ENCODE measurements at regions not wholly inside any gene's neighbourhood (a gene's known extent, or its start where the extent isn't known, plus 50 kb on each side); places are given as distances from the start of the nearest gene placed in this dataset.
"Not testable (repeated sequence)": the region's sequence is repeated elsewhere in the genome, so short reads cannot be mapped to it uniquely, and the experiment has no call there.

DNA sequence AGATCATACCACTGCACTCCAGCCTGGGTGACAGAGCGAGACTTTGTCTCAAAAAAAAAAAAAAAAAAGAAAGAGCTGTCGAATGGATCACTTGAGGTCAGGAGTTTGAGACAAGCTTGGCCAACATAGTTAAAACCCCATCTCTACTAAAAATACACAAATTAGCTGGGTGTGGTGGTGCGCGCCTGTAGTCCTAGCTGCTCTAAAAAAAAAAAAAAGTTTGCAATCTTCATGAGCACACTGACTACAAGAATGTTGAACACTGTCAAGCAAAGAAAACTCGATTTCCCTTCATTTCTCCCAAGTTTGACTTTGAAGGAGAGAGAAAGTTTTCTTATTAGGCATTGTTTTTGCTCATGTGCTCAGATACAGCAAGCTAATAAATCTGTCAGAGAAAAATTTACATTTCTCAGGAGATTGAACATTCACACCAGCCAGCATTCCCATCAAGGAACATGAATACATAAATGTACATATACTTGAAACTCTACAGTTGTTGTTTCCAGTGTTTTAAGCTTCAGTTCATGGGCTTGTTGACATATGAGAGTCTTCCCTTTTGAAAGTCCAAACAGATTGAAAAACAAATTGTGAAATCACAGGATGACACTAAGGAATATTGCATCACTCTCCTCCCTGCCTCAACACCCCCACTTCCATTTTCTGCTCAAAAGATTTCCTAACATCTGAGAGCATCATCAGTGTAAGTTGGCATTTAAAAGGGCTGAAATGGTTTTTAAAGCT is 81.8 kb downstream of the ARRDC3 start:
- TF ChIP-seq, protein P1, sequence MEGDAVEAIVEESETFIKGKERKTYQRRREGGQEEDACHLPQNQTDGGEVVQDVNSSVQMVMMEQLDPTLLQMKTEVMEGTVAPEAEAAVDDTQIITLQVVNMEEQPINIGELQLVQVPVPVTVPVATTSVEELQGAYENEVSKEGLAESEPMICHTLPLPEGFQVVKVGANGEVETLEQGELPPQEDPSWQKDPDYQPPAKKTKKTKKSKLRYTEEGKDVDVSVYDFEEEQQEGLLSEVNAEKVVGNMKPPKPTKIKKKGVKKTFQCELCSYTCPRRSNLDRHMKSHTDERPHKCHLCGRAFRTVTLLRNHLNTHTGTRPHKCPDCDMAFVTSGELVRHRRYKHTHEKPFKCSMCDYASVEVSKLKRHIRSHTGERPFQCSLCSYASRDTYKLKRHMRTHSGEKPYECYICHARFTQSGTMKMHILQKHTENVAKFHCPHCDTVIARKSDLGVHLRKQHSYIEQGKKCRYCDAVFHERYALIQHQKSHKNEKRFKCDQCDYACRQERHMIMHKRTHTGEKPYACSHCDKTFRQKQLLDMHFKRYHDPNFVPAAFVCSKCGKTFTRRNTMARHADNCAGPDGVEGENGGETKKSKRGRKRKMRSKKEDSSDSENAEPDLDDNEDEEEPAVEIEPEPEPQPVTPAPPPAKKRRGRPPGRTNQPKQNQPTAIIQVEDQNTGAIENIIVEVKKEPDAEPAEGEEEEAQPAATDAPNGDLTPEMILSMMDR (IDR thresholded peaks at IDR 0.05; ENCODE audit: low read depth, low read length), result no peak
- Histone ChIP-seq H3K9me3 (ENCODE audit: severe bottlenecking) (no peaks in the 10 kb centered on the region), H3K36me3 (no peaks in the 10 kb centered on the region), H3K4me3 (ENCODE audit: low read depth, low read length) (no peak overlapping the region), H3K27ac (no peak overlapping the region), H3K27me3 (ENCODE audit: insufficient read depth, low read depth, severe bottlenecking) (no peaks in the 10 kb centered on the region)
- no peak for DNase-seq

DNA sequence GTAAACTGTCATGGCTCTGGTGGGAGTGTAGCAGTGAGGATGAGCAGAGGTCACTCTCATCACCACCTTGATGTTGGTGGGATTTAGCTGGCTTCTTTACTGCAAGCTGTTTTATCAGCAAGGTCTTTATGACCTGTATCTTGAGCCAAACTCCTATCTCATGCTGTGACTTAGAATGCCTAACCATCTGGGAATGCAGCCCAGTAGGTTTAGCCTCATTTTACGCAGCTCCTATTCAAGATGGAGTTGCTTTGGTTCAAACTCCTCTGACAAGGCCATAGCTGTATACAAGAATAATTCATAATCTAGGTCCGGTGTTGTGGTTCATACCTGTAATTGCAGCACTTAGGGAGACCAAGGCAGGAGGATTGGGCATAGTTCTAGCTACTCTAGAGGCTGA is 85.1 kb downstream of the ARRDC3 start:
- no peak overlapping the region for H3K27ac ChIP-seq
- TF ChIP-seq, protein P1 (IDR thresholded peaks at IDR 0.05; ENCODE audit: low read depth, low read length), result no peak
- no peak for DNase-seq

DNA sequence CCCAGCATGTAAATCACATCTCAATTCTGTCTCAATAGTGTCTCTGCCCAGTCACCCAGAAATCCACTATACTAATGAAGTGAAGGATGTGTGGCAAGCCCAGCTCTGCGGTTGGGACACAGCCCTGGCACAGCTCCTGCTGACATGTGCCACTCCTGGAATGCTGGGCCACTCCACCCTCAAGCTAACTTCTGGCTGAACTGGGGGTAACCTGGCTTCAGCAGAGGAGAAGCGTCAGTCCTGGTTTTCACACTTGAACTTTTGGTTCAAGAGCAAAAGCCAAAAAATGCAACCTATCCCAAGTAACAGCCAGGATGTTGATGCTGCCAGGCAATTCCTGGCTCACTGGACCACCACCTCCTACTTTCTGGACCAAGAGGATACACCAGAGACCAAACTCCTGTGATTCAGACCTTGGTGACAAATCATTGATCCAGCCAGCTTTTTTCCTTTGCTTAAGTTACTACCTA is 86.4 kb downstream of the ARRDC3 start:
- TF ChIP-seq, protein P1 (IDR thresholded peaks at IDR 0.05; ENCODE audit: low read depth, low read length), result no peak
- DNase-seq, result no peak
- H3K9me3 ChIP-seq (ENCODE audit: severe bottlenecking), result no peaks in the 10 kb centered on the region
- H3K4me3 ChIP-seq (ENCODE audit: low read depth, low read length), result no peak overlapping the region
- no peaks in the 10 kb centered on the region for H3K36me3 ChIP-seq
- no peak overlapping the region for H3K27ac ChIP-seq
- no peaks in the 10 kb centered on the region for H3K27me3 ChIP-seq (ENCODE audit: insufficient read depth, low read depth, severe bottlenecking)

More for the DNA sequence above, 85.1 kb downstream of the ARRDC3 start:
- Histone ChIP-seq H3K4me3 (ENCODE audit: low read depth, low read length) (no peak overlapping the region), H3K9me3 (ENCODE audit: severe bottlenecking) (no peaks in the 10 kb centered on the region), H3K27me3 (ENCODE audit: insufficient read depth, low read depth, severe bottlenecking) (no peaks in the 10 kb centered on the region), H3K36me3 (no peaks in the 10 kb centered on the region)

DNA sequence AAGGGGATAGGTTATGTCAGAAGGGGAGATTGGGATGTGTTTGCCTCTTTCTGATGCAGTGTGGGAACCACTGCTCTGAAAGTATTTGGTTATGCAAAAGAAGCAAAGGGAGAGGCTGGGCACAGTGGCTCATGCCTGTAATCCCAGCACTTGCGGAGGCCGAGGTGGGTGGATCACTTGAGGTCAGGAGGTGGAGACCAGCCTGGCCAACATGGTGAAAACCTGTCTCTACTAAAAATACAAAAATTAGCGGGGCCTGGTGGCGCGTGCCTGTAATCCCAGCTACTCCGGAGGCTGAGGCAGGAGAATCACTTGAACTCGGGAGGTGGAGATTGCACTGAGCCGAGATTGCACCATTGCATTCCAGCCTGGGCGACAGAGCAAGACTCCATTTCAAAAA is 87.0 kb downstream of the ARRDC3 start:
- not testable (repeated sequence) for H3K4me3 ChIP-seq (ENCODE audit: low read depth, low read length); H3K27me3 ChIP-seq (ENCODE audit: insufficient read depth, low read depth, severe bottlenecking); H3K27ac ChIP-seq; H3K9me3 ChIP-seq (ENCODE audit: severe bottlenecking); DNase-seq; H3K36me3 ChIP-seq

DNA sequence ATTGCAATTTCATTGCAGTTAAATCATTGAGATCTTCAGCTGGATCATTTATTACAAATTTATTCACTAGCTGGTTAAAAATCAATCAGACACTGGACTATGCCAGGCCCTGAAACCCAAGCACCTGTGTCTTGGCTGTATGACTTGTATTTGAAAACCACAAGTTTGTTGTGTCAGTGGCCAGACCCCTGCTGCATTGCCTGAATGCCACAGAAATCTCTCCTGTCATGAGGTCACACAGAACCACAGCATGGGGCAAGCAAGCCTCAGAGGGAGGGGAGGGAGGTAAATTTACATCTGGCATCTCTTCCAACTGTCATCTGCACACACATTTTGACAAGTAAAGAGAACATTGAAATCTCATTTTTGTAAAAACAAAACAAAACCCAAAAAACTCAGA is 90.0 kb downstream of the ARRDC3 start:
- Histone ChIP-seq H3K27me3 (ENCODE audit: insufficient read depth, low read depth, severe bottlenecking) (no peaks in the 10 kb centered on the region), H3K9me3 (ENCODE audit: severe bottlenecking) (no peaks in the 10 kb centered on the region), H3K27ac (no peak overlapping the region), H3K4me3 (ENCODE audit: low read depth, low read length) (no peak overlapping the region), H3K36me3 (no peaks in the 10 kb centered on the region)
- no peak for DNase-seq
- TF ChIP-seq, protein P1 (IDR thresholded peaks at IDR 0.05; ENCODE audit: low read depth, low read length), result no peak

DNA sequence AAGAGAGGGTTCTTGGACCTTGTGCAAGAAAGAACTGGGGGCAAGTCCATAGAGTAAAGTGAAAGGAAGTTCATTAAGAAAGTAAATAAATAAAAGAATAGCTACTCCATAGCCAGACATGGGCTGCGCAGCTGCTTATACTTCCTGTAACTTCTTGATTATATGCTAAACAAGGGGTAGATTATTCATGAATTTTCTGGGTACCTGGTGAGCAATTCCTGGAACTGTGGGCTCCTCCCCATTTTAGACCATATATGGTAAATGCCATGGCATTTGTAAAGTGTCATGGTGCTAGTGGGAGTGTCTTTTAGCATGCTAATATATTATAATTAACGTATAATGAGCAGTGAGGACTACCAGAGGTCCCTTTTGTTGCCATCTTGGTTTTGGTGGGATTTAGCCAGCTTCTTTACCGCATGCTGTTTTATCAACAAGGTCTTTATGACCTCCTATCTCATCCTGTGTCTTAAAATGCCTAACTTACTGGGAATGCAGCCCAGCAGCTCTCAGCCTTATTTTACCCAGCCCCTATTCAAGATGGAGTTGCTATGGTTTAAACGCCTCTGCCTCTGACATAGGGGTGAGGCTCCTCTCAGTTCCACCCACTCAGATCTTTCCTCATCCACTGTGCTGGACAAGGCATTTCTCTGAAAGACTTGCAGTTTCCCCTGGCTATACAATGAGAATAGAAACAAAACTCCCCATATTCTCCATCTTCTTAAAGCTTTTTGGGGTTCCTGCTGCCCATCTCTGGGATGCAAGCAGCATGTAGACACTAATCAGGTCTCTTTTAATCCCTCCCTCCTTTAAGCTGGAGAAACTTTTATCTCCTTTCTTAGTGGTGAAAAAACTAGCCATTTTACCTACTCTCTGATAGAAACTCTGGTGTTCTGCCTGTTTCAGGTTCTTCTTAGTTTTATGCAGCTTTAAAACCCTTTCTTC is 91.2 kb downstream of the ARRDC3 start:
- no peak overlapping the region for H3K27ac ChIP-seq
- no peak for DNase-seq
- H3K27me3 ChIP-seq (ENCODE audit: insufficient read depth, low read depth, severe bottlenecking), result no peaks in the 10 kb centered on the region
- H3K36me3 ChIP-seq, result no peaks in the 10 kb centered on the region
- no peak overlapping the region for H3K4me3 ChIP-seq (ENCODE audit: low read depth, low read length)
- no peaks in the 10 kb centered on the region for H3K9me3 ChIP-seq (ENCODE audit: severe bottlenecking)
- TF ChIP-seq, protein P1 (IDR thresholded peaks at IDR 0.05; ENCODE audit: low read depth, low read length), result no peak

Data from WERI-Rb-1 (cell line).